HCT116 (cell line): ENCODE measurements at regions not wholly inside any gene's neighbourhood (a gene's known extent, or its start where the extent isn't known, plus 50 kb on each side); places are given as distances from the start of the nearest gene placed in this dataset.

ENCODE experiments used
- ATAC-seq: fragments of 200-7000 bp; cut with Tn5 transposase; 2 replicates; pipeline ENCODE4 v1.9.1; 2020; ENCODE audit warnings: mild to moderate bottlenecking, moderate library complexity
- BruUV-seq: library from RNA; stranded (reverse); fragments of 400-500 nt; replicated peaks from 2 replicates; lab custom pipeline; 2021; lab: Mats Ljungman, UMichigan
- CTCF ChIA-PET: fragments of 300-600 bp; sonication (Branson Sonifier 250); formaldehyde crosslinking; loops from one replicate; lab custom pipeline; 2021; ENCODE audit warnings: antibody characterized with exemption; lab: Charles Lee
- POLR2A ChIA-PET: fragments of 300-600, 350-600 bp; sonication (Branson Sonifier 250); formaldehyde crosslinking; loops from one replicate; lab custom pipeline; 2021; ENCODE audit warnings: antibody characterized with exemption; lab: Charles Lee
- RAD21 ChIA-PET, 2 experiments: fragments of 300-600 bp; sonication (Branson Sonifier 250); formaldehyde crosslinking; loops; one replicate each; lab custom pipeline; 2023; ENCODE audit warnings: low total read pairs in 2 of 2; ENCODE audit not compliant: uncharacterized antibody in 2 of 2, unreplicated experiment in 2 of 2, low non-redundant PET in 1 of 2; lab: Charles Lee
- DNase-seq: peaks from one replicate; pipeline ENCODE4 v3.0.0-alpha.2; 2010; ENCODE audit warnings: low read depth, low spot score
- H2AFZ ChIP-seq: fragments of 200-600 bp; shearing (Covaris generic), sonication (generic); 2 replicates; pipeline ENCODE4 v1.6.1; 2017; ENCODE audit warnings: low read depth, mixed run types, mixed read lengths, antibody characterized with exemption, low read length; ENCODE audit not compliant: poor library complexity, severe bottlenecking
- H3K27ac ChIP-seq: 2 replicates; pipeline ENCODE4 v1.5.1; 2012; ENCODE audit warnings: low read depth, low read length
- H3K27me3 ChIP-seq: fragments of 200-600 bp; sonication (generic); 2 replicates; pipeline ENCODE4 v1.6.1; 2016; ENCODE audit warnings: mixed run types, low read length, mixed read lengths; ENCODE audit not compliant: insufficient read depth
- H3K36me3 ChIP-seq, 2 experiments: fragments of 200-500 bp in 1 of 2; fragments of 200-600 bp in 1 of 2; sonication (Bioruptor generic) in 1 of 2; sonication (generic) in 1 of 2; 2 replicates each; pipeline versions ENCODE4 v1.5.1 to v1.6.1; 2014 to 2016; ENCODE audit warnings: low read length in 2 of 2, inconsistent platforms in 1 of 2, mixed read lengths in 1 of 2, mixed run types in 1 of 2; ENCODE audit not compliant: insufficient read depth in 2 of 2, control insufficient read depth in 1 of 2
- H3K4me1 ChIP-seq, 2 experiments: fragments of 200-600 bp in 1 of 2; sonication (generic) in 1 of 2; 2 replicates each; pipeline versions ENCODE4 v1.5.1 to v1.6.1; 2012 to 2017; ENCODE audit warnings: low read length in 2 of 2, inconsistent platforms in 1 of 2, mild to moderate bottlenecking in 1 of 2, mixed read lengths in 1 of 2, mixed run types in 1 of 2, moderate library complexity in 1 of 2; ENCODE audit not compliant: insufficient read depth in 2 of 2, control insufficient read depth in 1 of 2
- H3K4me2 ChIP-seq: fragments of 200-600 bp; sonication (generic); 2 replicates; pipeline ENCODE4 v1.6.1; 2017; ENCODE audit warnings: mixed run types, low read length, mixed read lengths
- H3K4me3 ChIP-seq, 2 experiments: fragments of 200-600 bp in 1 of 2; sonication (generic) in 1 of 2; replicated peaks in 1 of 2; 2 replicates each; pipeline ENCODE4 v1.5.1; 2011 to 2016; ENCODE audit warnings: low read length in 2 of 2, control low read depth in 1 of 2, low read depth in 1 of 2, mild to moderate bottlenecking in 1 of 2, mixed read lengths in 1 of 2, mixed run types in 1 of 2
- H3K79me2 ChIP-seq: fragments of 200-600 bp; sonication (generic); 2 replicates; pipeline ENCODE4 v1.6.1; 2017; ENCODE audit warnings: mild to moderate bottlenecking, mixed run types, low read length, moderate library complexity, mixed read lengths; ENCODE audit not compliant: insufficient read depth
- H3K9ac ChIP-seq: fragments of 200-600 bp; sonication (generic); 2 replicates; pipeline ENCODE4 v1.6.1; 2016; ENCODE audit warnings: low read length, mixed read lengths
- H3K9me2 ChIP-seq: fragments of 200-600 bp; sonication (generic), shearing (Covaris generic); 2 replicates; pipeline ENCODE4 v1.6.1; 2017; ENCODE audit warnings: mixed run types, mild to moderate bottlenecking, moderate library complexity; ENCODE audit not compliant: insufficient read depth
- H3K9me3 ChIP-seq, 2 experiments: fragments of 200-500 bp in 1 of 2; fragments of 200-600 bp in 1 of 2; sonication (Bioruptor generic) in 1 of 2; sonication (generic) in 1 of 2; 2 replicates each; pipeline ENCODE4 v1.6.1; 2014 to 2017; ENCODE audit warnings: low read length in 2 of 2, mixed read lengths in 2 of 2, inconsistent platforms in 1 of 2, low read depth in 1 of 2, mild to moderate bottlenecking in 1 of 2, mixed run types in 1 of 2, moderate library complexity in 1 of 2; ENCODE audit not compliant: control insufficient read depth in 1 of 2, insufficient read depth in 1 of 2
- H4K20me1 ChIP-seq: fragments of 200-600 bp; sonication (generic), shearing (Covaris generic); 2 replicates; pipeline ENCODE4 v1.6.1; 2017; ENCODE audit warnings: mixed run types, mild to moderate bottlenecking, moderate library complexity; ENCODE audit not compliant: insufficient read depth
- CEBPB ChIP-seq: IDR thresholded peaks from 2 replicates; pipeline ENCODE4 v1.6.1; 2012; ENCODE audit warnings: low read depth
- EZH2phosphoT487 ChIP-seq: fragments of 200-600 bp; IDR thresholded peaks from 2 replicates; pipeline ENCODE4 v1.6.1; 2018; ENCODE audit warnings: antibody characterized with exemption, borderline replicate concordance
- JUND ChIP-seq: IDR thresholded peaks from 2 replicates; pipeline ENCODE4 v1.6.1; 2012
- POLR2A ChIP-seq: IDR thresholded peaks from 2 replicates; pipeline ENCODE4 v1.7.0; 2011; ENCODE audit warnings: borderline replicate concordance; ENCODE audit not compliant: insufficient read depth, insufficient read length; ENCODE audit errors: extremely low read depth
- POLR2AphosphoS5 ChIP-seq: IDR thresholded peaks from 2 replicates; pipeline ENCODE4 v1.6.1; 2011; ENCODE audit warnings: mild to moderate bottlenecking, low read depth, low read length, moderate library complexity
- SP1 ChIP-seq: IDR thresholded peaks from 2 replicates; pipeline ENCODE4 v1.6.1; 2012; ENCODE audit warnings: low read depth
- ZBTB33 ChIP-seq: IDR thresholded peaks from 2 replicates; pipeline ENCODE4 v1.6.1; 2011; ENCODE audit warnings: mild to moderate bottlenecking, low read length, moderate library complexity; ENCODE audit not compliant: insufficient replicate concordance; ENCODE audit errors: extremely low read depth
- ZFX ChIP-seq: fragments of 450-650 bp; IDR thresholded peaks from 2 replicates; pipeline ENCODE4 v1.6.1; 2017
- ZNF274 ChIP-seq: fragments of 200-500 bp; sonication (Bioruptor generic); IDR thresholded peaks from 2 replicates; pipeline ENCODE4 v1.6.1; 2014; ENCODE audit warnings: mild to moderate bottlenecking, low read depth, low read length, inconsistent platforms
- intact Hi-C: fragments of 100-400 bp; cut with micrococcal nuclease; formaldehyde crosslinking; loops from 2 replicates; pipeline ENCODE4 v1.10.0; 2022
- TF ChIP-seq, protein P1 (sequence below): IDR thresholded peaks from 2 replicates; pipeline ENCODE4 v1.6.1; 2012
- TF ChIP-seq, protein P2 (sequence below), 3 experiments: fragments of 200-600 bp in 1 of 3; sonication (generic) in 1 of 3; IDR thresholded peaks in 2 of 3; conservative IDR thresholded peaks in 1 of 3; 2 replicates each; pipeline ENCODE4 v1.5.1; 2012 to 2017; ENCODE audit warnings: low read depth in 2 of 3, low read length in 2 of 3, antibody characterized with exemption in 1 of 3, borderline replicate concordance in 1 of 3, control low read depth in 1 of 3, mild to moderate bottlenecking in 1 of 3, mixed read lengths in 1 of 3, mixed run types in 1 of 3, moderate library complexity in 1 of 3; ENCODE audit not compliant: insufficient read depth in 1 of 3

- 0 out of 2 replicates have a peak, but pooled peaks have one; percentile 34 for ATAC-seq
- peaks cover 0 to 6% of the 10 kb centered on the region in 2 experiments; a peak in 2 of 4 replicates for H3K4me1 ChIP-seq
- RAD21 ChIA-PET, result interaction anchor here in 1 of 2 experiments (0.5 kb wide), 1 partner anchor 15 kb away, joined by 4 read pairs; no protein-coding TSS in a partner anchor
Observed at GRCh38 chr9:115944166-115944948, 209.2 kb upstream of the PAPPA start.

DNA sequence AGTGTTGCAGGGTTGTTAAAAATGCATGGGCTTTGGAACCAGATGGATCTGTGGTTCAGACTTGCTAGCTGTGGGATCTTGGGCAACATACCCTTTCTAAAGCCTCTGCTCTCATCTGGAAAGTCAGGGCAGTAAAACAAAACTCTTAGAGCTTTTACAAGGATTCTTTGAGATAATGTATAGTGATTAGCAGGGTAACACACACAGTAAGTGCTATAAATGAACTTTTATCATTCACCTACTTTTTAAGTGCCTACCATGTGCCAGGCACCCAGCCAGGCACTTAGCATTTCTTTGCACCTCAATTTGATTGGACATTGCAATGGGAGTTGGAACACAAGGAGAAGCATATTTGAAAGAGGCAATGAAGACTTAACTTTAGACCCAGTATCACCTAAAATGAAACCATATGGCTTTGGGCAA, 208.6 kb upstream of the PAPPA start:
- ChIA-PET RAD21 (no interaction called here), CTCF (interaction anchor here (1.1 kb wide), 1 partner anchor 352 kb away, joined by 3 read pairs; no protein-coding TSS in a partner anchor), POLR2A (no interaction called here)
- DNase-seq (no peak), ATAC-seq (no peak)
- Histone ChIP-seq H3K4me1 (peaks cover 0 to 6% of the 10 kb centered on the region in 2 experiments; a peak in 2 of 4 replicates), H3K4me2 (no peak overlapping the region), H3K4me3 (no peak overlapping the region), H3K9me3 (no peaks in the 10 kb centered on the region), H3K27me3 (no peaks in the 10 kb centered on the region), H2AFZ (no peak overlapping the region), H4K20me1 (no peaks in the 10 kb centered on the region), H3K79me2 (no peaks in the 10 kb centered on the region), H3K27ac (no peak overlapping the region), H3K9me2 (no peaks in the 10 kb centered on the region), H3K9ac (no peak overlapping the region), H3K36me3 (no peaks in the 10 kb centered on the region)
- intact Hi-C loops, result no loop called here
- BruUV-seq, result no TSS peak
- TF ChIP-seq POLR2A (no peak), POLR2AphosphoS5 (no peak), EZH2phosphoT487 (no peak), SP1 (no peak), JUND (no peak), CEBPB (no peak), ZBTB33 (no peak)
- TF ChIP-seq, protein P1, sequence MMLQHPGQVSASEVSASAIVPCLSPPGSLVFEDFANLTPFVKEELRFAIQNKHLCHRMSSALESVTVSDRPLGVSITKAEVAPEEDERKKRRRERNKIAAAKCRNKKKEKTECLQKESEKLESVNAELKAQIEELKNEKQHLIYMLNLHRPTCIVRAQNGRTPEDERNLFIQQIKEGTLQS, result no peak
- TF ChIP-seq, protein P2, sequence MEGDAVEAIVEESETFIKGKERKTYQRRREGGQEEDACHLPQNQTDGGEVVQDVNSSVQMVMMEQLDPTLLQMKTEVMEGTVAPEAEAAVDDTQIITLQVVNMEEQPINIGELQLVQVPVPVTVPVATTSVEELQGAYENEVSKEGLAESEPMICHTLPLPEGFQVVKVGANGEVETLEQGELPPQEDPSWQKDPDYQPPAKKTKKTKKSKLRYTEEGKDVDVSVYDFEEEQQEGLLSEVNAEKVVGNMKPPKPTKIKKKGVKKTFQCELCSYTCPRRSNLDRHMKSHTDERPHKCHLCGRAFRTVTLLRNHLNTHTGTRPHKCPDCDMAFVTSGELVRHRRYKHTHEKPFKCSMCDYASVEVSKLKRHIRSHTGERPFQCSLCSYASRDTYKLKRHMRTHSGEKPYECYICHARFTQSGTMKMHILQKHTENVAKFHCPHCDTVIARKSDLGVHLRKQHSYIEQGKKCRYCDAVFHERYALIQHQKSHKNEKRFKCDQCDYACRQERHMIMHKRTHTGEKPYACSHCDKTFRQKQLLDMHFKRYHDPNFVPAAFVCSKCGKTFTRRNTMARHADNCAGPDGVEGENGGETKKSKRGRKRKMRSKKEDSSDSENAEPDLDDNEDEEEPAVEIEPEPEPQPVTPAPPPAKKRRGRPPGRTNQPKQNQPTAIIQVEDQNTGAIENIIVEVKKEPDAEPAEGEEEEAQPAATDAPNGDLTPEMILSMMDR (IDR thresholded peaks at IDR 0.05 in 2 of 3, conservative IDR thresholded peaks at IDR 0.05 in 1 of 3; ENCODE audit: borderline replicate concordance in 1 of 3, insufficient read depth in 1 of 3, low read depth in 2 of 3, low read length in 2 of 3), result no peak

More at GRCh38 chr9:115944166-115944948, 209.2 kb upstream of the PAPPA start:
- DNase-seq, result no peak
- H3K36me3 ChIP-seq, result no peaks in the 10 kb centered on the region
- CTCF ChIA-PET, result no interaction called here
- TF ChIP-seq POLR2AphosphoS5 (no peak), ZNF274 (no peak), POLR2A (no peak), ZFX (no peak)
- TF ChIP-seq, all 23 proteins: peak for 0
- POLR2A ChIA-PET, result no interaction called here
- Histone ChIP-seq H4K20me1 (no peaks in the 10 kb centered on the region), H3K27me3 (0 out of 2 replicates have a peak, but pooled peaks cover 3% of the 10 kb centered on the region), H3K9ac (no peak overlapping the region), H3K79me2 (no peaks in the 10 kb centered on the region), H3K9me2 (no peaks in the 10 kb centered on the region), H3K27ac (0 out of 2 replicates have a peak overlapping the region, but pooled peaks have one; percentile 20), H3K4me2 (no peak overlapping the region), H3K9me3 (no peaks in the 10 kb centered on the region), H2AFZ (no peak overlapping the region), H3K4me3 (no peak overlapping the region)
- no TSS peak for BruUV-seq
- intact Hi-C loops, result no loop called here
